DMS 273 (cell line): ENCODE measurements at regions not wholly inside any gene's neighbourhood (a gene's known extent, or its start where the extent isn't known, plus 50 kb on each side); places are given as distances from the start of the nearest gene placed in this dataset.

Source experiments
- DNase-seq: peaks from one replicate; lab custom pipeline; 2025; ENCODE audit not compliant: unreplicated experiment; lab: John Stamatoyannopoulos, UW

- DNase-seq, result no peak
Measured at GRCh38 chr9:100937382-100937781, 91.1 kb upstream of the PLPPR1 start.

GRCh38 chr9:100938507-100938906, 90.0 kb upstream of the PLPPR1 start:
- no peak for DNase-seq

- no peak for DNase-seq
Measured at GRCh38 chr9:100939636-100940035, 88.9 kb upstream of the PLPPR1 start.

- no peak for DNase-seq
Measured at GRCh38 chr9:100959226-100959625, 69.3 kb upstream of the PLPPR1 start.
